Ishikawa (cell line): ENCODE measurements at regions not wholly inside any gene's neighbourhood (a gene's known extent, or its start where the extent isn't known, plus 50 kb on each side); places are given as distances from the start of the nearest gene placed in this dataset.

Experiments used
- RAD21 ChIP-seq: IDR thresholded peaks from 2 replicates; pipeline ENCODE4 v1.6.1; 2012; ENCODE audit warnings: low read depth
- TAF1 ChIP-seq: IDR thresholded peaks from 2 replicates; pipeline ENCODE4 v1.6.1; 2012; ENCODE audit warnings: low read depth, mild to moderate bottlenecking

DNA sequence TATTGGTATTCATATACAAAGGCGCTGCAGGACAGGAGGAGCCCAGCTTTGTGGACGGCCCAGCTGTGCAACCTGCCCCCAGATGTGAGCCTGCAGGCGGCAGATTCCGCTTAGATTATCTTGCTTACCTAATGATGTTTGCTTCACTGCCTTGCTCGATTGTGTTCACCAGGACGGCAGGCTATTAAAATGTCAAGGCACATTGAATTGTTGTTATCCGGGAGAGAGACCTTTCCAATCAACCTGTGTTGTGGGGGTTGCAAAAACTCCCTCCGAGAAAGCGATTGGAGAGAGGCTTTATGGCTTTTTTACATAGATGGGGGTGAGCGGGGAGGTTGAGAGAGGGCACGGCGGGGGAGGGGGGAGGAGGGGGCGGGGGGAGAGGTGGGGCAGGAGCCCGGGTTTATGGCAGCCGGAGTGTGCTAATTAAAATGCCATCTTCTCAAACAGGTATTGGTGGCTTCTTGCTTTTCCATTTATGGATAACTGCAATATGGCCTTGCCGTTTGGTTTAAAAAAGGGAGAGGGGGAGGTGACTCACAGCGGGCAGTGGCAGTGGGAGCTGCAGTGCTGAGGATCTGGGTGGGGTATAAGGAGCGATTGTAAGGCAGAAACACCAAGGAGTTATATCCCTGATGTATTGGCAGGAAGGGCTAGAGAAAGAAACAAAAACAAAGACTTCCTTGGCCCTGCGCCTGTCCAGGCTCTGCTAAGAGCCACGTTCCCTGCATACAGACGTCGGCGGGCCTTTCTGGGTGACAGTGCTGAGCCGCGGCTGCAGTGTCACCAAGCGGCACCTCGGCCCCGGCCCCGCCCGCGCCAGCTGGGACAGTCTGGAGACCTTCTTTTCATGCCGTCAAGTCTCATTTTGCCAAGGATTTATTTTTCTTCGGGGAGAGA lies 97.2 kb downstream of the INSIG2 start:
- TF ChIP-seq RAD21 (no peak), TAF1 (no peak)
